Liver (tissue), 8 donors: ENCODE measurements at regions not wholly inside any gene's neighbourhood (a gene's known extent, or its start where the extent isn't known, plus 50 kb on each side); places are given as distances from the start of the nearest gene placed in this dataset.

Experiments used
- DNase-seq: peaks from one replicate; pipeline ENCODE4 v3.0.0-alpha.2; 2017; ENCODE audit warnings: low spot score
- H3K27ac ChIP-seq, 2 donors: one replicate each; pipeline ENCODE4 v1.7.0; 2013; ENCODE audit warnings: inconsistent platforms in 2 of 2, low read length in 2 of 2, control low read depth in 1 of 2, low read depth in 1 of 2, mild to moderate bottlenecking in 1 of 2
- H3K27me3 ChIP-seq, 4 donors: one replicate each; pipeline versions ENCODE4 v1.6.1 to v1.7.0; 2013; ENCODE audit warnings: low read length in 3 of 4, inconsistent platforms in 1 of 4, mild to moderate bottlenecking in 1 of 4, moderate library complexity in 1 of 4; ENCODE audit not compliant: control insufficient read depth in 4 of 4, insufficient read depth in 4 of 4
- H3K36me3 ChIP-seq, 4 donors: one replicate each; pipeline versions ENCODE4 v1.6.1 to v1.7.0; 2013; ENCODE audit warnings: low read length in 3 of 4, mild to moderate bottlenecking in 3 of 4, low read depth in 1 of 4, moderate library complexity in 1 of 4; ENCODE audit not compliant: control insufficient read depth in 4 of 4, insufficient read depth in 3 of 4
- H3K4me1 ChIP-seq, 4 donors: one replicate each; pipeline versions ENCODE4 v1.6.1 to v1.7.0; 2013; ENCODE audit warnings: low read length in 3 of 4, mild to moderate bottlenecking in 3 of 4, moderate library complexity in 1 of 4; ENCODE audit not compliant: control insufficient read depth in 4 of 4, insufficient read depth in 4 of 4
- H3K4me3 ChIP-seq, 3 donors: one replicate each; pipeline versions ENCODE4 v1.6.1 to v1.7.0; 2013; ENCODE audit warnings: low read length in 3 of 3, control low read depth in 1 of 3, low read depth in 1 of 3, mild to moderate bottlenecking in 1 of 3
- H3K9ac ChIP-seq, 2 donors: one replicate each; pipeline ENCODE4 v1.7.0; 2013; ENCODE audit warnings: low read length in 2 of 2, mild to moderate bottlenecking in 2 of 2, moderate library complexity in 2 of 2, control low read depth in 1 of 2, low read depth in 1 of 2
- H3K9me3 ChIP-seq, 4 donors: one replicate each; pipeline versions ENCODE4 v1.6.1 to v1.7.0; 2013; ENCODE audit warnings: low read length in 3 of 4; ENCODE audit not compliant: control insufficient read depth in 4 of 4
- ATF3 ChIP-seq: IDR thresholded peaks from 2 replicates; pipeline ENCODE4 v1.6.1; 2016; ENCODE audit warnings: antibody characterized with exemption
- CTCF ChIP-seq: fragments of 150-350 bp; IDR thresholded peaks from 2 replicates; pipeline ENCODE4 v1.5.1; 2017; ENCODE audit warnings: improper control_type of control experiment, low read depth, low read length; ENCODE audit not compliant: missing input control
- EGR1 ChIP-seq, 2 donors: IDR thresholded peaks; 2 replicates each; pipeline ENCODE4 v1.6.1; 2016 to 2018; ENCODE audit warnings: antibody characterized with exemption in 2 of 2, low read depth in 2 of 2
- FOXA1 ChIP-seq: IDR thresholded peaks from 2 replicates; pipeline ENCODE4 v1.6.1; 2016; ENCODE audit warnings: antibody characterized with exemption
- FOXA2 ChIP-seq: IDR thresholded peaks from 2 replicates; pipeline ENCODE4 v1.6.1; 2016; ENCODE audit warnings: antibody characterized with exemption
- GABPA ChIP-seq, 2 donors: IDR thresholded peaks in 1 of 2; conservative IDR thresholded peaks in 1 of 2; 2 replicates each; pipeline ENCODE4 v1.6.1; 2016; ENCODE audit warnings: antibody characterized with exemption in 2 of 2, mild to moderate bottlenecking in 1 of 2, moderate library complexity in 1 of 2
- HNF4A ChIP-seq, 2 donors: conservative IDR thresholded peaks; 2 replicates each; pipeline ENCODE4 v1.6.1; 2016; ENCODE audit warnings: antibody characterized with exemption in 2 of 2, mild to moderate bottlenecking in 2 of 2
- HNF4G ChIP-seq: IDR thresholded peaks from 2 replicates; pipeline ENCODE4 v1.6.1; 2016; ENCODE audit warnings: antibody characterized with exemption
- JUND ChIP-seq, 2 donors: IDR thresholded peaks; 2 replicates each; pipeline ENCODE4 v1.6.1; 2016; ENCODE audit warnings: antibody characterized with exemption in 2 of 2
- MAX ChIP-seq: IDR thresholded peaks from 2 replicates; pipeline ENCODE4 v1.6.1; 2016; ENCODE audit warnings: antibody characterized with exemption
- NR2F2 ChIP-seq: IDR thresholded peaks from 2 replicates; pipeline ENCODE4 v1.6.1; 2016; ENCODE audit warnings: antibody characterized with exemption
- RAD21 ChIP-seq, 2 donors: IDR thresholded peaks; 2 replicates each; pipeline ENCODE4 v1.6.1; 2016; ENCODE audit warnings: antibody characterized with exemption in 2 of 2, mild to moderate bottlenecking in 2 of 2
- REST ChIP-seq: IDR thresholded peaks from 2 replicates; pipeline ENCODE4 v1.6.1; 2016; ENCODE audit warnings: antibody characterized with exemption, mild to moderate bottlenecking
- SP1 ChIP-seq: IDR thresholded peaks from 2 replicates; pipeline ENCODE4 v1.6.1; 2018; ENCODE audit warnings: antibody characterized with exemption, mild to moderate bottlenecking
- TAF1 ChIP-seq: conservative IDR thresholded peaks from 2 replicates; pipeline ENCODE4 v1.6.1; 2016; ENCODE audit warnings: antibody characterized with exemption, mild to moderate bottlenecking
- YY1 ChIP-seq: IDR thresholded peaks from 2 replicates; pipeline ENCODE4 v1.6.1; 2016; ENCODE audit warnings: antibody characterized with exemption, mild to moderate bottlenecking
- ZBTB33 ChIP-seq: IDR thresholded peaks from 2 replicates; pipeline ENCODE4 v1.6.1; 2016; ENCODE audit warnings: antibody characterized with exemption
- WGBS: extraction: QIAGEN DNeasy Blood & Tissue Kit; methylation state at CpG from one replicate; pipeline ENCODE4 v1.1.7; 2013; 5-methylcytosine and 5-hydroxymethylcytosine counted together
- donor health status: healthy.
- donor health status: healthy.
- donor health status: healthy.
- donor health status: healthy.
- donor health status: healthy.

- TF ChIP-seq CTCF, result no peak
These were observed 192.9 kb upstream of the SLC27A6 start (continued) for GRCh38 chr5:128772356-128772755.

- TF ChIP-seq FOXA2, result no peak
- no peak for TF ChIP-seq ZBTB33
- no peak for TF ChIP-seq ATF3
- no peak for TF ChIP-seq RAD21 (IDR thresholded peaks at IDR 0.05)
- TF ChIP-seq SP1, result no peak
- no peak for TF ChIP-seq NR2F2
- H3K27me3 ChIP-seq, result peaks cover 0 to 6% (median 0%) of the 10 kb centered on the region in 4 donors
- no peak overlapping the region for H3K9ac ChIP-seq
- H3K4me3 ChIP-seq, result no peak overlapping the region
- H3K4me1 ChIP-seq, result no peaks in the 10 kb centered on the region
- no peaks in the 10 kb centered on the region for H3K36me3 ChIP-seq
- DNase-seq, result no peak
- 71% methylated on average over 4 of the region's 4 CpGs for WGBS
- H3K9me3 ChIP-seq, result no peaks in the 10 kb centered on the region
- no peak overlapping the region for H3K27ac ChIP-seq
These were observed 191.9 kb upstream of the SLC27A6 start for GRCh38 chr5:128773378-128773777.

GRCh38 chr5:128774605-128775004, 190.7 kb upstream of the SLC27A6 start:
- 53% methylated on average over 7 of the region's 7 CpGs for WGBS
- H3K36me3 ChIP-seq, result no peaks in the 10 kb centered on the region
- no peaks in the 10 kb centered on the region for H3K9me3 ChIP-seq
- no peak overlapping the region for H3K27ac ChIP-seq
- H3K4me3 ChIP-seq, result no peak overlapping the region
- DNase-seq, result no peak
- no peaks in the 10 kb centered on the region for H3K4me1 ChIP-seq
- H3K9ac ChIP-seq, result no peak overlapping the region
- no peak for TF ChIP-seq FOXA2
- no peak for TF ChIP-seq YY1
- no peak for TF ChIP-seq TAF1
- no peak for TF ChIP-seq FOXA1
- TF ChIP-seq HNF4A (conservative IDR thresholded peaks at IDR 0.05), result no peak
- no peak for TF ChIP-seq CTCF
- TF ChIP-seq NR2F2, result no peak
- TF ChIP-seq ZBTB33, result no peak
- TF ChIP-seq MAX, result no peak
- TF ChIP-seq GABPA (IDR thresholded peaks at IDR 0.05 in 1 of 2, conservative IDR thresholded peaks at IDR 0.05 in 1 of 2), result no peak
- TF ChIP-seq EGR1 (IDR thresholded peaks at IDR 0.05; ENCODE audit: low read depth in 2 of 2), result no peak
- TF ChIP-seq HNF4G, result no peak
- TF ChIP-seq JUND (IDR thresholded peaks at IDR 0.05), result no peak
- TF ChIP-seq ATF3, result no peak
- TF ChIP-seq RAD21 (IDR thresholded peaks at IDR 0.05), result no peak
- TF ChIP-seq REST, result no peak
- peaks cover 0 to 6% (median 2%) of the 10 kb centered on the region in 4 donors for H3K27me3 ChIP-seq
